Liver (tissue), 8 donors: ENCODE measurements at regions not wholly inside any gene's neighbourhood (a gene's known extent, or its start where the extent isn't known, plus 50 kb on each side); places are given as distances from the start of the nearest gene placed in this dataset.

Experiments
- DNase-seq: peaks from one replicate; pipeline ENCODE4 v3.0.0-alpha.2; 2017; ENCODE audit warnings: low spot score
- H3K27ac ChIP-seq, 2 donors: one replicate each; pipeline ENCODE4 v1.7.0; 2013; ENCODE audit warnings: inconsistent platforms in 2 of 2, low read length in 2 of 2, control low read depth in 1 of 2, low read depth in 1 of 2, mild to moderate bottlenecking in 1 of 2
- H3K27me3 ChIP-seq, 4 donors: one replicate each; pipeline versions ENCODE4 v1.6.1 to v1.7.0; 2013; ENCODE audit warnings: low read length in 3 of 4, inconsistent platforms in 1 of 4, mild to moderate bottlenecking in 1 of 4, moderate library complexity in 1 of 4; ENCODE audit not compliant: control insufficient read depth in 4 of 4, insufficient read depth in 4 of 4
- H3K36me3 ChIP-seq, 4 donors: one replicate each; pipeline versions ENCODE4 v1.6.1 to v1.7.0; 2013; ENCODE audit warnings: low read length in 3 of 4, mild to moderate bottlenecking in 3 of 4, low read depth in 1 of 4, moderate library complexity in 1 of 4; ENCODE audit not compliant: control insufficient read depth in 4 of 4, insufficient read depth in 3 of 4
- H3K4me1 ChIP-seq, 4 donors: one replicate each; pipeline versions ENCODE4 v1.6.1 to v1.7.0; 2013; ENCODE audit warnings: low read length in 3 of 4, mild to moderate bottlenecking in 3 of 4, moderate library complexity in 1 of 4; ENCODE audit not compliant: control insufficient read depth in 4 of 4, insufficient read depth in 4 of 4
- H3K4me3 ChIP-seq, 3 donors: one replicate each; pipeline versions ENCODE4 v1.6.1 to v1.7.0; 2013; ENCODE audit warnings: low read length in 3 of 3, control low read depth in 1 of 3, low read depth in 1 of 3, mild to moderate bottlenecking in 1 of 3
- H3K9ac ChIP-seq, 2 donors: one replicate each; pipeline ENCODE4 v1.7.0; 2013; ENCODE audit warnings: low read length in 2 of 2, mild to moderate bottlenecking in 2 of 2, moderate library complexity in 2 of 2, control low read depth in 1 of 2, low read depth in 1 of 2
- H3K9me3 ChIP-seq, 4 donors: one replicate each; pipeline versions ENCODE4 v1.6.1 to v1.7.0; 2013; ENCODE audit warnings: low read length in 3 of 4; ENCODE audit not compliant: control insufficient read depth in 4 of 4
- CTCF ChIP-seq: fragments of 150-350 bp; IDR thresholded peaks from 2 replicates; pipeline ENCODE4 v1.5.1; 2017; ENCODE audit warnings: improper control_type of control experiment, low read depth, low read length; ENCODE audit not compliant: missing input control
- EGR1 ChIP-seq, 2 donors: IDR thresholded peaks; 2 replicates each; pipeline ENCODE4 v1.6.1; 2016 to 2018; ENCODE audit warnings: antibody characterized with exemption in 2 of 2, low read depth in 2 of 2
- FOXA1 ChIP-seq: IDR thresholded peaks from 2 replicates; pipeline ENCODE4 v1.6.1; 2016; ENCODE audit warnings: antibody characterized with exemption
- GABPA ChIP-seq, 2 donors: IDR thresholded peaks in 1 of 2; conservative IDR thresholded peaks in 1 of 2; 2 replicates each; pipeline ENCODE4 v1.6.1; 2016; ENCODE audit warnings: antibody characterized with exemption in 2 of 2, mild to moderate bottlenecking in 1 of 2, moderate library complexity in 1 of 2
- JUND ChIP-seq, 2 donors: IDR thresholded peaks; 2 replicates each; pipeline ENCODE4 v1.6.1; 2016; ENCODE audit warnings: antibody characterized with exemption in 2 of 2
- MAX ChIP-seq: IDR thresholded peaks from 2 replicates; pipeline ENCODE4 v1.6.1; 2016; ENCODE audit warnings: antibody characterized with exemption
- RAD21 ChIP-seq, 2 donors: IDR thresholded peaks; 2 replicates each; pipeline ENCODE4 v1.6.1; 2016; ENCODE audit warnings: antibody characterized with exemption in 2 of 2, mild to moderate bottlenecking in 2 of 2
- REST ChIP-seq: IDR thresholded peaks from 2 replicates; pipeline ENCODE4 v1.6.1; 2016; ENCODE audit warnings: antibody characterized with exemption, mild to moderate bottlenecking
- SP1 ChIP-seq: IDR thresholded peaks from 2 replicates; pipeline ENCODE4 v1.6.1; 2018; ENCODE audit warnings: antibody characterized with exemption, mild to moderate bottlenecking
- WGBS: extraction: QIAGEN DNeasy Blood & Tissue Kit; methylation state at CpG from one replicate; pipeline ENCODE4 v1.1.7; 2013; 5-methylcytosine and 5-hydroxymethylcytosine counted together
- donor health status: healthy.
- donor health status: healthy.
- donor health status: healthy.
- donor health status: healthy.
- donor health status: healthy.

- no peak for TF ChIP-seq EGR1 (IDR thresholded peaks at IDR 0.05; ENCODE audit: low read depth in 2 of 2)
- no peak for TF ChIP-seq JUND (IDR thresholded peaks at IDR 0.05)
- no peak for TF ChIP-seq RAD21 (IDR thresholded peaks at IDR 0.05)
- no peak for TF ChIP-seq FOXA1
- TF ChIP-seq MAX, result no peak
- no peak for TF ChIP-seq CTCF
- TF ChIP-seq SP1, result no peak
Measured at GRCh38 chr6:40962241-40962640, 76.8 kb downstream of the UNC5CL start (continued).

GRCh38 chr6:40961831-40962230, 77.2 kb downstream of the UNC5CL start:
- TF ChIP-seq CTCF (no peak), MAX (no peak)
- no peak overlapping the region for H3K4me3 ChIP-seq
- no peaks in the 10 kb centered on the region for H3K27me3 ChIP-seq
- H3K27ac ChIP-seq, result no peak overlapping the region
- no peak overlapping the region for H3K9ac ChIP-seq
- H3K4me1 ChIP-seq, result peaks cover 0 to 5% (median 0%) of the 10 kb centered on the region in 4 donors
- no peaks in the 10 kb centered on the region for H3K36me3 ChIP-seq
- DNase-seq, result no peak
- 96% methylated on average over 4 of the region's 4 CpGs for WGBS
- H3K9me3 ChIP-seq, result no peaks in the 10 kb centered on the region

- Histone ChIP-seq H3K9me3 (no peaks in the 10 kb centered on the region), H3K4me3 (no peak overlapping the region), H3K27ac (no peak overlapping the region), H3K36me3 (no peaks in the 10 kb centered on the region), H3K9ac (no peak overlapping the region), H3K4me1 (peaks cover 0 to 5% (median 0%) of the 10 kb centered on the region in 4 donors), H3K27me3 (no peaks in the 10 kb centered on the region)
- TF ChIP-seq MAX, result no peak
- TF ChIP-seq REST, result no peak
- no peak for TF ChIP-seq JUND (IDR thresholded peaks at IDR 0.05)
- TF ChIP-seq GABPA (IDR thresholded peaks at IDR 0.05 in 1 of 2, conservative IDR thresholded peaks at IDR 0.05 in 1 of 2), result no peak
- TF ChIP-seq EGR1 (IDR thresholded peaks at IDR 0.05; ENCODE audit: low read depth in 2 of 2), result no peak
- TF ChIP-seq RAD21 (IDR thresholded peaks at IDR 0.05), result no peak
- no peak for TF ChIP-seq SP1
- no peak for TF ChIP-seq FOXA1
- 89% methylated on average over 14 of the region's 14 CpGs for WGBS
- DNase-seq, result no peak
Measured at GRCh38 chr6:40960742-40961430, 78.1 kb downstream of the UNC5CL start.
